DND-41 (cell line): ENCODE measurements at regions not wholly inside any gene's neighbourhood (a gene's known extent, or its start where the extent isn't known, plus 50 kb on each side); places are given as distances from the start of the nearest gene placed in this dataset.

ENCODE experiments used
- ATAC-seq: fragments of 200-7000 bp; cut with Tn5 transposase; 3 replicates; pipeline ENCODE4 v1.9.1; 2021; ENCODE audit warnings: low read depth; ENCODE audit not compliant: insufficient read depth
- DNase-seq: peaks from one replicate; pipeline ENCODE4 v3.0.0-alpha.2; 2020
- H2AFZ ChIP-seq: 2 replicates; pipeline ENCODE4 v1.6.0; 2012; ENCODE audit warnings: low read depth, low read length
- H3K27ac ChIP-seq: 2 replicates; pipeline ENCODE4 v1.5.1; 2012; ENCODE audit warnings: low read length, inconsistent platforms
- H3K27me3 ChIP-seq: fragments of 200-600 bp; sonication (generic); 2 replicates; pipeline ENCODE4 v1.6.0; 2012; ENCODE audit warnings: low read length, mild to moderate bottlenecking, inconsistent platforms; ENCODE audit not compliant: insufficient read depth, poor library complexity
- H3K36me3 ChIP-seq: 2 replicates; pipeline ENCODE4 v1.5.1; 2012; ENCODE audit warnings: low read length, inconsistent platforms; ENCODE audit not compliant: insufficient read depth
- H3K4me1 ChIP-seq: 2 replicates; pipeline ENCODE4 v1.5.1; 2012; ENCODE audit warnings: mild to moderate bottlenecking, low read length; ENCODE audit not compliant: insufficient read depth
- H3K4me2 ChIP-seq: 2 replicates; pipeline ENCODE4 v1.6.0; 2012; ENCODE audit warnings: mild to moderate bottlenecking, moderate library complexity, low read length, inconsistent platforms; ENCODE audit not compliant: insufficient read depth
- H3K4me3 ChIP-seq, 2 experiments: fragments of 200-600 bp in 1 of 2; shearing (Covaris generic) in 1 of 2; 2 replicates each; pipeline ENCODE4 v1.5.1; 2012 to 2016; ENCODE audit warnings: inconsistent platforms in 2 of 2, low read length in 2 of 2, mild to moderate bottlenecking in 2 of 2, low read depth in 1 of 2, moderate library complexity in 1 of 2
- H3K79me2 ChIP-seq: 2 replicates; pipeline ENCODE4 v1.6.0; 2012; ENCODE audit warnings: low read length, inconsistent platforms; ENCODE audit not compliant: insufficient read depth
- H3K9ac ChIP-seq: 2 replicates; pipeline ENCODE4 v1.6.0; 2012; ENCODE audit warnings: low read depth, mild to moderate bottlenecking, inconsistent platforms, low read length, moderate library complexity
- H3K9me3 ChIP-seq: 2 replicates; pipeline ENCODE4 v1.5.1; 2012; ENCODE audit warnings: low read length, moderate library complexity, mild to moderate bottlenecking, inconsistent platforms; ENCODE audit not compliant: insufficient read depth, severe bottlenecking
- H4K20me1 ChIP-seq: 2 replicates; pipeline ENCODE4 v1.6.0; 2012; ENCODE audit warnings: low read length; ENCODE audit not compliant: insufficient read depth
- CTCF ChIP-seq: IDR thresholded peaks from 2 replicates; pipeline ENCODE4 v1.5.1; 2012; ENCODE audit warnings: borderline replicate concordance, low read length, moderate library complexity, mild to moderate bottlenecking; ENCODE audit not compliant: poor library complexity, severe bottlenecking; ENCODE audit errors: extremely low read depth
- EZH2 ChIP-seq: IDR thresholded peaks from 3 replicates; pipeline ENCODE4 v1.6.1; 2012; ENCODE audit warnings: borderline replicate concordance, low read depth, mild to moderate bottlenecking, moderate library complexity, low read length, inconsistent platforms; ENCODE audit not compliant: severe bottlenecking

GRCh38 chr2:236974752-236975151, 110.9 kb upstream of the COPS8 start:
- DNase-seq (no peak), ATAC-seq (no peak)
- Histone ChIP-seq H3K4me2 (no peak overlapping the region), H3K36me3 (no peaks in the 10 kb centered on the region), H3K27ac (no peak overlapping the region), H3K9me3 (no peaks in the 10 kb centered on the region), H3K4me1 (peaks cover 6% of the 10 kb centered on the region; the same call in 1 of the 2 replicates), H3K4me3 (no peak overlapping the region), H3K27me3 (peaks cover 22% of the 10 kb centered on the region), H4K20me1 (no peaks in the 10 kb centered on the region), H3K79me2 (no peaks in the 10 kb centered on the region), H2AFZ (no peak overlapping the region), H3K9ac (no peak overlapping the region)
- no peak for TF ChIP-seq EZH2
- TF ChIP-seq CTCF = no peak

DNA sequence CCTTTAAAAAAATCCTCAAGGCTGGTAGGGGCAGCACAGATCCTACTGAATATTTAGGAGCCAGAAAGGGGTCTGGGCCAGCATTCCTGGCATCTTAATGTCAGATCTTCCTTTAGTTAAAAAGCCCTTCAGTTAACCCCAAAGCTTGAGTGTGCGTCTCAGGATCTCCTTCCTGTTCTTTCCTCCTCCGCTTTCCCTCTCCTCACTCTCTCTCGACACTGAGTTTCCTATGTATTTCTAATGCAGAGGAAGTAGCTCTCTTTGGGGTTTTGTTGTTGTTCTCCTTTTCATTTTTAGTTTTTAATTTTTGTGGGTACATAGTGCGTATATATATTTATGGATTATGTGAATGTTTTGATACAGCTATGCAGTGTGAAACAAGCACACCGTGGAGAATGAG, 109.9 kb upstream of the COPS8 start:
- no peak overlapping the region for H2AFZ ChIP-seq
- H3K27me3 ChIP-seq = peaks cover 14% of the 10 kb centered on the region
- H3K36me3 ChIP-seq = no peaks in the 10 kb centered on the region
- ATAC-seq (no peak), DNase-seq (no peak)
- no peaks in the 10 kb centered on the region for H4K20me1 ChIP-seq
- no peaks in the 10 kb centered on the region for H3K4me1 ChIP-seq
- no peak for TF ChIP-seq EZH2
- TF ChIP-seq CTCF = no peak
- H3K4me2 ChIP-seq = no peak overlapping the region
- no peak overlapping the region for H3K27ac ChIP-seq
- H3K9me3 ChIP-seq = no peaks in the 10 kb centered on the region
- no peak overlapping the region for H3K9ac ChIP-seq
- no peak overlapping the region for H3K4me3 ChIP-seq
- no peaks in the 10 kb centered on the region for H3K79me2 ChIP-seq

DNA sequence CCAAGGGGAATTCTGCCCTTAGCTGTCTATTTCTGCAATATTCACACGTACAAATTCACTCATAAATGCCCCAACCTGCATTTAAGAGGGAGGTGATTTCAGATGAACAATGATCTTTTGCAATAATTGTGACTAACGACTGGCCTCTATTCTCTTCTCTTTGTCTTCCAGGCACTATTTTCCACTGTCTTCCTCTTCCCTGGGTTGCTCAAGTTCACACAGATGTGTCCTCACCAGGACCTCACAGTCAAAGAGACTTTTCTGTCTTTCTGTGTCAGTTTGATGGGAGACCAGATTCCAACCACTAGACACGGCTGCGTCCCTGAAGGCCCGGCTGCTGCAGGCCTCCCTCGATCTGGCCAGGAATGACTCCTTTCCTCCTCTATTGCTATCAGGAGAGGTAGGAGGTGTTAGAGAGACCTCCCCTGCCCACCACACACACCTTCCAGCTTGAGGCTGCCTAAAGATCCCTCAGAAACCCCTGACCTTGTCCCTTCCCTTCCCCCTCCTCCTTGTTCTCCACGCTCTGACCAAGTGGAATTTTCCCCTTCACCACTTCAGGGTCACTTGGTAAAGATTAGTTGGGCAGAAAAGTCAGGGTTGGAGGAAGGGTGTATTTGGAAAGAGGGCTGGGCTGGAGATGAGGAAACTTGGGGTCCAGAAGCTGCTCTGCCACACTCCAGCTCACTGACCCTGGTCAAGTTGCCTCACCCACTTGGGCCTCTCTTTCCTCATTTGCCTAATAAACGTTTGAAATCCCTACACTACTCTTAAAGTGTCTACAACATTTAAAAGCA, 109.2 kb upstream of the COPS8 start:
- no peak for ATAC-seq
- H3K9ac ChIP-seq = no peak overlapping the region

More for the DNA sequence above, 109.2 kb upstream of the COPS8 start:
- Histone ChIP-seq H3K4me3 (no peak overlapping the region), H3K4me2 (no peak overlapping the region), H2AFZ (no peak overlapping the region), H3K79me2 (no peaks in the 10 kb centered on the region), H3K9me3 (no peaks in the 10 kb centered on the region), H3K4me1 (no peaks in the 10 kb centered on the region), H3K27ac (no peak overlapping the region), H4K20me1 (no peaks in the 10 kb centered on the region), H3K27me3 (peaks cover 14% of the 10 kb centered on the region), H3K36me3 (no peaks in the 10 kb centered on the region)
- no peak for DNase-seq
- TF ChIP-seq EZH2 (no peak), CTCF (no peak)
